ENCODE measurements at regions not wholly inside any gene's neighbourhood (a gene's known extent, or its start where the extent isn't known, plus 50 kb on each side); places are given as distances from the start of the nearest gene placed in this dataset.

DNA sequence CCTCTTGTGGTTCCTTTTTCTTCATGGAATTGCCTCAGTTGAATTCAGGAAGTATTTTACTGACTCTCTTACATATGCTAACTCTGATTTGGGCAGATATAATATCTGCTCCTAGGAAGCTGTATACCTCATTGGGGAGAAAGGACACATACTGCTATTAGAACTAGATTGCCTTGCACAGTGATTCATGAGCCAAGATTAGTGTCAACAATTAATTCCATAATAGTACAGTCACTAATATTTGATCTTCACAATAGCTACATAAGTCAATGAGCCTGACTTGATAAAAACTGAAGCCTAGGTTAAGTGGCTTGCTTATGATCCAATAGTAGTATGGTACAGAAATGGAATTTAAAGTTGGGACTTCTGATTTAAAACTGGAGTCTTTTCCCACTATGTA, 127.6 kb downstream of the ETAA1 start:
- TF ChIP-seq, protein P1, sequence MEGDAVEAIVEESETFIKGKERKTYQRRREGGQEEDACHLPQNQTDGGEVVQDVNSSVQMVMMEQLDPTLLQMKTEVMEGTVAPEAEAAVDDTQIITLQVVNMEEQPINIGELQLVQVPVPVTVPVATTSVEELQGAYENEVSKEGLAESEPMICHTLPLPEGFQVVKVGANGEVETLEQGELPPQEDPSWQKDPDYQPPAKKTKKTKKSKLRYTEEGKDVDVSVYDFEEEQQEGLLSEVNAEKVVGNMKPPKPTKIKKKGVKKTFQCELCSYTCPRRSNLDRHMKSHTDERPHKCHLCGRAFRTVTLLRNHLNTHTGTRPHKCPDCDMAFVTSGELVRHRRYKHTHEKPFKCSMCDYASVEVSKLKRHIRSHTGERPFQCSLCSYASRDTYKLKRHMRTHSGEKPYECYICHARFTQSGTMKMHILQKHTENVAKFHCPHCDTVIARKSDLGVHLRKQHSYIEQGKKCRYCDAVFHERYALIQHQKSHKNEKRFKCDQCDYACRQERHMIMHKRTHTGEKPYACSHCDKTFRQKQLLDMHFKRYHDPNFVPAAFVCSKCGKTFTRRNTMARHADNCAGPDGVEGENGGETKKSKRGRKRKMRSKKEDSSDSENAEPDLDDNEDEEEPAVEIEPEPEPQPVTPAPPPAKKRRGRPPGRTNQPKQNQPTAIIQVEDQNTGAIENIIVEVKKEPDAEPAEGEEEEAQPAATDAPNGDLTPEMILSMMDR (IDR thresholded peaks at IDR 0.05; ENCODE audit: borderline replicate concordance, extremely low read depth, low read length, poor library complexity, severe bottlenecking): no peak
- no peak for TF ChIP-seq EZH2 (IDR thresholded peaks at IDR 0.05; ENCODE audit: borderline replicate concordance, low read depth, low read length, severe bottlenecking)

Data from DND-41 (cell line).